Middle frontal gyrus (tissue), 1 donor: ENCODE measurements at regions not wholly inside any gene's neighbourhood (a gene's known extent, or its start where the extent isn't known, plus 50 kb on each side); places are given as distances from the start of the nearest gene placed in this dataset.
"Not testable (repeated sequence)": the region's sequence is repeated elsewhere in the genome, so short reads cannot be mapped to it uniquely, and the experiment has no call there.

Experiments
- DNase-seq: peaks from one replicate; pipeline ENCODE4 v3.0.0-alpha.2; 2015; ENCODE audit warnings: low spot score; ENCODE audit errors: extremely low spot score

DNA sequence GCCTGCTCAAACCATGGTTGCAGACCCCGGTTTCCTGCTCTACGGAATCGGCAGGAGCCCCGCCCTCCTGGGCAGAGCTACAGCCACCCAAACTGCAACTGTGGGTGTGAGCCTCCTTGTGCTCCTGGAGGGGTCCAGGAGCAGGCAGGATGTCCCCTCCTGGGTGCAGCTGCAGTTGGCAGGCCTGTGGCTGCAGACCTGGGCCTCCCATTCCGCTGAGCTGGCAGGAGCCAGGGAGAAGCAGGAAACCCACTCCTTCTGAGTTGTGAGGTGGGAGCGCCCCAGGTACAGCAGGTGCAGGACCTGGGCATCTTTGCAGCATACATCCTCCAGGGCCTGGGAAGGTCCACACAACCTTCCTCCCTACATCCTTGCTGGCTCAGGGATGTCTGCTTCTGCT is 578.7 kb upstream of the USP24 start:
- no peak for DNase-seq

DNA sequence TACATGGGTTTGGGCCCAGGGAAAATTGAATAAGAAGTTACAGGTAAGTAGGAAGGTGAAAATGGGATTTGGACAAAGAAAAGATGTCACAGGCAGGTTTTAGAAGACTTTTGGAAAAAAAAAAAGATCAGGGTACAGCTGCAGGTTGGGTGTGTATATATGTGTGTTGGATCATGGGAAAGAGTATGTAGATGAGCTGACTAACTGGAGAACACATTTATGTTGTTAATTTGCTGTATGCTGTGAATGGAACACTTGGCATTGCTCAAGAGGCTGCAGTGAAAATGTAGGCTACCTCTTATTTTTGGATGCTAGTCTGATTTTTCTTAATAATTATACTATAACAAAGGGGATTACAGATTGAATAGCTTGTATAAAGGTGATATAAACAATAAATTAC is 577.7 kb upstream of the USP24 start:
- no peak for DNase-seq

DNA sequence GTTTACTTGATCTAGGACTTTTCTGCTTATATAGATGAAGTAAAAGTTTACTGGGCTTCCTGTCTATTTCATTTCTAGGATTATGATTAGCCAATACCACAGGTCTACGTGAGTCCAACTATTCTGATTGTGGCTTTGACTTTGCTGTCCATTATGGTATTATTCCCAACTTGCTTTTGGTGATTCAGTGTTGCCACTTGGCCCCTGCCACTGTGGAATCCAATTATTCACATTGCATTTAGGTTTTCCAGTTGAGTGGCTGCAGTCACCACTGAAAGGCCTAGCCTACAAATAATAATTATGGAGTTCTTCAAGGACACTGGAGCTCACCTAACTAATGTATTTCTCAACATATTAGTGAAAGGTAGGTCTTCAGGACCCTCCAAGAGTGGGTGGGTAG is 574.3 kb upstream of the USP24 start:
- no peak for DNase-seq

DNA sequence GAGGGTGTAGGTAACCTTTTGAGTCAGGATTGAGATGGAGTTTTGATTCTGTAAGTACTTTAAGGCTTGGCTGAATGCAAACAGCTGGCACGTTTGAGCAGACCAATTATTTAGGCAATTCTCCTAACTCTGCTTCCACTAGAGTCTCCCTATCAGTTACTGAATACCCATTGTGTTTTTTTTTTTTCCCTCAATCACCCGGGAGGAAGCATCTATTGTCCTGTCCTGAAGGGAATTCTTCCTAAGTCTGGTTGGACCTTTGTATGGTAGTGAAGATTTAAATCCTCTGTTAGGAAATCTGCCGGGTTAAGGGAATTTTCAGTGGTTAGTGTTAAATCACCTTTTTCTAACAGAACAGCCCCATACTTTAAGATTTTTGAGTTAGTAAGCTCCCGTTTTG is 571.2 kb upstream of the USP24 start:
- no peak for DNase-seq

DNA sequence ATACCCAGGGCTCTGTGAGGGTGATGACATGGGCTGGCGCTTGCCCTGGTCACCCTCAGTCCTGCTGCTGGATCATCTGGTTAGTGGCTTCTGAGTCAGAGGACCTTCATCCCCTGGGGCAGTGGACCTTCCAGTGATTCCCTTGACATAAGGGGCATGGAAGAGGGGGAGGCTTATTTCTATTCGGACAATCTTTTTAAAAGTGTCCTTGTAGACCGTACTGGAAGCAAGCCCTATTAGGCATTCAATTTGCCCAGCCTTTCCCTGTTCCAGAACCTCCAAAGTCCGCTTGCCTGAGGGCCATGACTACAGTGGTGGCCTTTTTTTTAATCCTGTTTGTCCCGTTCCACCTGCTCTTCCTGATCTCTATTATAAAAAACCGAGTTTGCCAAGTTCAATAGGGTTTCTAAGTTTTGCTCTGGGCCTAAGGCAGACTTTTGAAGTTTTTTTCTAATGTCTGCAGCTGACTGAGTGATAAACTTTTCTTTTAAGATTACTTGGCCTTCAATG is 569.8 kb upstream of the USP24 start:
- not testable (repeated sequence) for DNase-seq

DNA sequence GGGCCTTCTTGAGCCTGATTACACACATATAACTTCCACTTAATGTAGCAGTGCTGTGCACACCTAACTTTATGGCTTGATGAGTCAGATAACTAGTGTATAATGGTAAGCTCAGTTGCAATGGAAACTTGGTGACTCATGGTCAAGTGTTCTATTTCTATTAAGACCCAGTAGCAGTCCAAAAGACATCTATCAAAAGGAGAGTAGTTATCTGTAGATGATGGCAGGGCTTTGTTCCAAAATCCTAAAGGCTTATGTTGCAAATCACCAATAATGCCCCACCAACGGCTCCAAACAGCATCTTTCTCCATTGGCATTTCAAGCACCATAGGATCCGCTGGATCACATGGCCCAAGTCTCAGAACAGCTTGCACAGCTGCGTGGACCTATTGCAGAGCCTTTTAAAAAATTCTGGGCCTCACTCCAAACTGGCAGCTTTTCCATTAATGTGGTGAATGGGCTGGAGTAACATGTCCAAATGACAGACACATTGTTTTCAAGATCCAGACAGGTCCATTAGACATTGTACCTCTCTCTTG is 566.8 kb upstream of the USP24 start:
- DNase-seq, result no peak

DNA sequence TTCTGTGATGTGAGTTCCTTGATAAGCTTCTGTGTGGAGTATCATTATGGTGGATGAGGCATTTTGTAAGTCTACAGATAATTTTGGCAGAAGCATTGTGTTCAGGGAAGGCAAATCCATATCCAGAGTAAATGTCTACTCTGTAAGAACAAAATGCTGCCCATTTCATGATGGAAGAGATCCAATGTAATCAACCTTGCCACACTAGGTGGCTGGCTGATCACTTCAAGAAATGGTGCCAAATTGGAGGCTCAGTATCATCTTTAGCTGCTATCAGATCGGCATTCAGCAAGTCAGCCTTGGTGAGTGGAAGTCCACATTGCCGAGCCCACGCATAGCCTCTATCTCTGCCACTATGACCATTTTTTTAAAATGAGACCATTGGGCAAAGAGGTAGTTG is 565.8 kb upstream of the USP24 start:
- DNase-seq, result no peak

DNA sequence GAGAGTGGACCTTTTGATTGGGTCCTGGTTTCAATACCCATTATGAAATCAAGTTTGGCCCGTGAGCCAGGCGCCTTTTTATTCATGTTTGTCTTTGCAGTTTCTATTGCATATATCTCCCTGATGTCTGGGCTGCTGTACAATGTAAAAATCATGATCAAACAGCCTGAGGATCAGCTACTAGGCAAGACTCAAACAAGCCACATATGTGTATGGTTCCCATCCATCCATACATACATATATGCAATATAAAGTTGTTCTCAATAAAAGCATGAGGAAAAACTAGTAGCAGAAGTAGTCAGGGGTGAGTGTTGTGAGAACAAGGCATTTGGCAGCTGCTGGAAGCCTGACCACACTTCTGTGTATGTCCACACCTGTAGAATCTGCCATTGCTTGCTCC is 562.4 kb upstream of the USP24 start:
- DNase-seq, result no peak

DNA sequence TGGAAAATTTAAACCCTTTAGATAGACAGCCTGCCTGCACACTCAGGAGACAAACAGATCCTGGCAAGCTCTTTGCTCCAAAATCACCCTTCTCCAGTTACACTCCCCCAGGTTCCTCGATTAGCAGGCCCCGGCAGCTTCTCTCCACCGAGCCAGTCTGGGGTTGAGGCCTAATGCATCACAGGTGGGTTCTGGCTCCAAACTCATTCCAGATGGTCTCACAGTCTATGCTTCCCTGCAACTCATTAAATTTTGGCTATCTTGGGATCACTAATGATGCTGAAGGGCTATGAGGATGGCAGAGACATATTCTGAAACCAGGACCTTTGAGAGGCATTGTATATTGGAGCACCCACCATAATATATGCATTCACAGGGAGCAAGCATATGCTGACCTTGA is 559.8 kb upstream of the USP24 start:
- no peak for DNase-seq

DNA sequence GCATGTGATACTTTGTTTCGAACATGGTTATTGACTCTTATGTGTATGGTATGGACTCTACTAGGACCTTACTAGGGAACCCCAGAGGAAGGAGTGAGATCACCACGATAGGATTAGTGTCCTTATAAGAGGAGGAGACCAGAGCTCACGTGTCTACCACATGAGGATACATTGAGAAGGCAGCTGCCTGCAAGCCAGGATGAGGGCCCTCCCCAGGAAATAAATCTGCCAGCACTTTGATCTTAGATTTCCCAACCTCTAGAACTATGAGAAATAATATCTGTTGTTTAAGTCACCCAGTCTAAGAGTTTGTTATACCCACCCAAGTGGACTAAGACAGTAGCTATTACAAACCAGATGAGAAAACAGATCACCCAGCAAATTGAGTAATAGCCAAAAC is 559.3 kb upstream of the USP24 start:
- no peak for DNase-seq

DNA sequence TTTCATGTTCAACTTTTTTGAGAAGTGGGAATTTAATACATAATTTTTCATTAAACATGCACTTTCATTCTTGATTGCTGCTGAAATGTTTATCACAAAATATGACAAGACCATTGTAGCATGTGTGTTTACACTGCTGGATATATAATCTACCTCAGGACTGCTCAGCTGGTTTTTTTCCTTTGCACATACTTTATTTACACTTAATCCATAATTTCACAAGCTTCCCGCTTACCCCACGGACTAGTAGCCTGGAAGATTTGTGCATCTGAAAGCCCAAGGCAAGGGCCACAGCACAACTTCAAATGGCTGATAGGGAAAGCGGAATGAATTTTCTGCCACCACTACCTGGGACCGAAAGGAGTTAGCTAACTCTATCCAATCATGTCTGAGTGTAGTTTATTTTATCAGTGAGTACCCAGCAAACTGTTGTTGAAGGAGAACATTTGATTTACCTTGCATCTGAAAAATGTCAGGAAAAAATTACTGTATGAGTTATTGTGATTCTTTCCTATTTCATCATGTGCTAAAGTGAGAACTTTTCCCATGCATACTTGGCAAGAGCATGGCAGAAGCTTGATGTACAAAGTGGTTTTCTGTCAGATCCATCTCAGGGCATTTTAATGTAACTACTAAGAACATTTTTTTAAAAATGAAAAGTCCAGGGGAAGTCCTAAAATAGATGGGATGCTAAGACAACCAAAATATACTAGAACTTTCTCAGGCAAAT is 558.2 kb upstream of the USP24 start:
- DNase-seq, result no peak

DNA sequence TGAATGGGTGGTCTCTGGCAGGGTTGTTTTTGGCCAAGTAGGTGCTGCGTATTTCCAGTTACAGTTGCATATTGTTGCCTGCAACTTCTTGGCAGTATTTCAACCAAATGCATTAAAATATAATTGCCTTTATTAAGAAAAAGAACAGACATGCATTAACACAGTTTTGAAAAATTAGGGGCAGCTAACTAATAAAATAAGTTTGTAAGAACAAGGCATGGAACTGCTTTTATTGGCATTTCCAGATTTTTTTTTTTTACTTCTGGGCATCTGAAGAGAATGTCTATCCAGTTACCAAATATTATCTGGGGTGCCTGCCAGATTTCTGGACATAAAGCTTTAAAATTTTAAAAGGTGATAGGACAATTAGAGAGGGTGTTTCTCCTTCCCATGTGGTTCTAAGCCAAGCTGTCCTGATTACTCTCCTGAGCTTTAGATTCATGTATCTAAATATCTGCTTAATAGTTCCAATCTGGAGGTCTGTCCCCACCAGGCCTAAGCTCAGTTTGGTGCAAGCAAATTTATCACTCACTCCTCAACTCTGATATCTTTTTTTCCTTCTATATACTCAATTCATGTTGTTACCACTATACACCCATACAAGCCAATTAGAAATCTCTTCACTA is 553.3 kb upstream of the USP24 start:
- no peak for DNase-seq

DNA sequence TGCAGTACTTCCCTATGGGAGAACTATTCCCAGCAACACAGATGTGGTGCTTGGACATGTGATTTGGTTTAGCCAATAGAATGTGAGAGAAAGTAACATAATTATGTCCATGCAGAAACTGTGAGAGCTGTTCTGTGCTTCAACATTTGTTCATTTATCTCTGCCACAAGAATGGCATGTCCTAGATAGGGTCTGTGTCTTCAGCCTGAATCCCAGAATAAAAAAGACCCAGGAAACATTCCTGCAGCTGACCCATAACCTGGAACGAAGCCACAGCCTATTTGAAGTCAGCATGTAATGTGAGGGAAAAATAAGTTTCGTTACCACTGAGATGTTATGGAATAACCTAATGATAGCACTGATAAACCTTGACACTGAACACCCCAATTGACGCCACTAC is 552.0 kb upstream of the USP24 start:
- DNase-seq, result no peak

DNA sequence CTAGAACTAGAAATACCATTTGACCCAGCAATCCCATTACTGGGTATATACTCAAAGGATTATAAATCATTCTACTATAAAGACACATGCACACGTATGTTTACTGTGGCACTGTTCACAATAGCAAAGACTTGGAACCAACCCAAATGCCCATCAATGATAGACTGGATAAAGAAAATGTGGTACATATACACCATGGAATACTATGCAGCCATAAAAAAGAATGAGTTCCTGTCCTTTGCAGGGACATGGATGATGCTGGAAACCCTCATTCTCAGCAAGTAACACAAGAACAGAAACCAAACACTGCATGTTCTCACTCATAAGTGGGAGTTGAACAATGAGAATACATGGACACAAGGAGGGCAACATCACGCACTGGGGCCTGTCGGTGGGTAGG is 550.3 kb upstream of the USP24 start:
- DNase-seq, result not testable (repeated sequence)

DNA sequence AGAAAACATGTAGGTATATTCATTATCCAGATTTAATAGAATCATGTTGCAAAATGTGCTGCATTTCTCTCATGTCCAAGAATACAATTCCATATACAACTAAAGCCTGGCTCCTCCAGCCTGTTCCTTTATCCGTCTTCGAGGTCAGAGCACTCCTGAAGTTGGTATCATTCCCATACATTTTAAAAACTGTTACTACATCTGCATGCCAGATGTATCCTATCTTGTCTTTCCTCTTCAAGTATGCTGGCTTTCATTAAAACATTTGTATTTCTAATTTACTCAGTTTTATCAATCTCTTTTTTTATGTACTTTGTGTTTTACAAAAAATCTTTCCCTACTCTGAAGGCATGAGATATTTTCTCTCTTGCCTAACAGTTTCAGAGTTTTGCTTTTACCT is 536.6 kb upstream of the USP24 start:
- DNase-seq, result no peak

DNA sequence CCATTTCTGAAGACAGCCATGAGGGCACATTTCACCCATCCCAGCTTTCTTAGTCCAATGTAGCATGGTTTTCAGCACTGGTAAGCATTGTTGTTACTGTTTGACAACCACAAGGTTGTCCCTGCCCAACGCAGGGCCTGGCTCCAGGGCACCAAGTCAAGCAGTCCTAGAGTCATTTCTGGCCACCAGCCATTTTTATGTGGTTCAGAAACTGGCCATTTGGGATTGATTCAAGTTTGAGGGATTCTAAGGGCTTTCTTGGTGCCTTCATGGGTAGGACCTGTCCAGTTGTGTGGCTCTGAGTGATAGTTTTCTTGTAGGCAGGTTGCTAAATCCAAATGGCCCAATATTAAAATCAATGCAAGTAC is 535.4 kb upstream of the USP24 start:
- DNase-seq, result no peak

DNA sequence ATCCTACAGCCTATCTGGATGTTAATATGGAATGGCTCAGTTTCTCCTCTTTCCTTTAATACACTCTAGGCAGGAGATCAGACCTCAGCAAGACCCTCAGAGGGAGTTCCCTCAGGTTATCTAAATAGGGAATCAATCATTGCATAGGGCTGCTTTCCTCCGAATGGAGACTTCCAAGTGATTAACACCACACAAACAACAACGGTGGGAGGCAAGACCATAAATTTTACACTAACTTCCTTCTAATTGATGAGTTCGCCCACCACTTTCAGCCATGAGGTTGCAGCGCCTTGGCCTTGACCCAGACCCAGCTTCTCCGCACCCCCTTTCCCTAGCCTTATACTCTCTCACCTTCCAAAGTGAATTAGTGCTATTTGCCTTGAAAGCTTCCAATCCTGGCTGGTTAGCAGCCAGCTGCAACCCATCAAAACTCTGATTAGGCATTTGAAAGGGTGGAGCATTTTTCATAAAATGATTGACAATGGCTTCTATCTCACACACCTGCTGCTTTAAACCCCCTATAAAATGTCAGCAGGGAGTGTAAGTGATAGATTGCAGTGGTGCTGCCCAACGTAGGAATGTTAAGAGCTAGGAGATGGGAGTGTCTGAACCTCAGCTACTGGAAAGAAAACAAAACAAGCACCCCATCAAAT is 534.9 kb upstream of the USP24 start:
- DNase-seq, result no peak

DNA sequence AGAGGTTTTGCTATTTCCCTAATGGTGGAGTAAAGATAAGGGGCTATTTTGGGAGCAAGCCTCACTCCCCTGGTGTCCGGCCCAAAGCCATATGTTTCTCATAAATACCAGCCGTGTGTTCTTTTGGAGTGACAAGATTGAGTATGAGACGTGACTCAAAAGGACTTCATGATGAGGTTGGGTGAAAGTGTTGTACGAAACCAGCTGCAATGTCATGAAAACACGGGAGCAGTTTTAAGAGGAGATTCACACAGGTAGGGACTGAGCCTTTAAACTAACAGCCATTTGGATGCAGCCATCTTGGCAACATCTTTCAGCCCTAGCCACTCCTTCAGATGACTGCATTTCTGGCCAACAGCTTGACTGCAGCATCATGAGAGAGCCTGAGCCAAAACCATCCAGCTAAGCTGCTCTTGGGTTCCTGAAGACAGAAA is 532.3 kb upstream of the USP24 start:
- DNase-seq, result no peak

DNA sequence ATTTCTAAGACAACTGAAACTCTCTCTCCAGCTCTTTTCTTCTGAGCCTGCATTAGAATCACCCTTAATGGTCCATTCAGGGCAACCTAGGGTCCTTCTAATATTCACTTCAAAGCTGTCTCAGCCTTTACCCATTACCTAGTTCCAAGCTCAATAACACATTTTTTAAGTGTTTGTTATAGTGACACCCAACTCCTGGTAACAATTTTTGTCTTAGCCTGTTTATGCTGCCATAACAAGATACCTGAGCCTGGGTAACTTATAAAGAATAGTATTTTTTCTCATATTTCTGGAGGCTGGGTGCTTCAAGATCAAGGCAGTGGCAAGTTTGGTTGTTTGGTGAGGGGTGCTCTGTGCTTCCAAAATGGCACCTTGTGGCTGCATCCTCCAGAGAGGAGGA is 531.5 kb upstream of the USP24 start:
- DNase-seq, result no peak

DNA sequence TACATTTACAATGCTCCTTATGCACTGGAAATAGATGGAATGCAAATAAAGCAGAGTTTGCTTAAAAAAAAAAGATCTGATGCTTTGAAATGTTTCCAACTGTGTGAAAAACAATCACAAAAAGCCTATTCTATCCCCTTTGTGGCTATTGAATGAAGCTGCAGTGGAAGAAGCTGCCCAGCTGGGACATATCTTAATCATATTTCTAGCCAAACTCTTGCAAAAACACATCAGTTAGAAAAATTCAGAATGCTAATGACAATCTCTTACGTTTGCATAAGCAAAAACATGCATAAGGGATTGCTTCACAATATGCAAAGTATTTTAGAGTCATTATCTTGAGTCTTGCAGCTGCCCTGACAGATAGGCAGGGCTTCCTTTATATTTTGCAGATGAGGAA is 526.4 kb upstream of the USP24 start:
- no peak for DNase-seq

DNA sequence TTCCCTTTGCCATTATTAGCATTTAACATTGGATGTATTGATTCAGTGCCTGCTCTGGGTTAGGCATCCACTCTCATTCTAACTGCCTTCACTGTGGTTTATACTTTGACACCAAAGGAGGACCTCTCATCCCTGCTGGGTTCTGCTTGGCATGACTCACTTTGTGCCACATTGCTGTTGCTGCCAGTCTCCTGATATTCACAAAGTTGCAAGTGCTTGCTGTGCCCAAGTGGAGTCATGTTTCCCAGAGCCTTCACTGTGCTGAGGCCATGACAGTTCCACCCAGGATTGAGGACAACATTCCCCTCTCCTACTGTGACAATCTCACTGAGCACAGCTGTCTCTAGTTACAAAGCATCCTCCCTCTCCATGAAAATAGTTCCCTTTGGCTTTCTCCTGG is 519.9 kb upstream of the USP24 start:
- DNase-seq, result no peak

DNA sequence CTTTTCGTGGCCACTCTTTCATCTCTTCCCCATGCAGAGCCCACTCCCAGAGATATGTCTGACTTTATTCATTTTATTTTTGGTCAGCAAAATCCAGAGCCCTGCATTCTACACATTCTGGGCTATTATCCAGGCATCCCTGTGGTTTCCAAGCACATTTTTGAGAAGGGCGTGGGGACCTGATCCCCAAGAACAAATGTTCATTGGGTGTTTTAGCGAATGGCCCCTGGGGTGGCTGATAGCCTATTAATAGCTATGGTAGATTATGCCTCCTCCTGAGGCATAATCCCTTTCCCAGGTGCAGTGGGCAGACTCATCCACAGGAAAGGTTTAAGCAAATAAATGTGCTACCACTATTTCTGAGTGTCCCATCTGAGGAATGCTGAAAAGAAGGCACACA is 511.8 kb upstream of the USP24 start:
- DNase-seq, result no peak
